Fibroblast of lung (primary cell): ENCODE measurements at regions not wholly inside any gene's neighbourhood (a gene's known extent, or its start where the extent isn't known, plus 50 kb on each side); places are given as distances from the start of the nearest gene placed in this dataset.

Experiments
- DNase-seq, 2 donors: peaks; one replicate each; pipeline versions ENCODE4 v3.0.0 to v3.0.0-alpha.2; 2010; ENCODE audit warnings: low read depth in 2 of 2
- H2AFZ ChIP-seq: 2 replicates; pipeline ENCODE4 v1.5.1; 2012; ENCODE audit warnings: low read length, control low read depth, inconsistent platforms
- H3K27ac ChIP-seq: 2 replicates; pipeline ENCODE4 v1.5.1; 2011; ENCODE audit warnings: low read length, control low read depth; ENCODE audit not compliant: insufficient read depth
- H3K27me3 ChIP-seq: 2 replicates; pipeline ENCODE4 v1.5.1; 2011; ENCODE audit warnings: mild to moderate bottlenecking, low read length; ENCODE audit not compliant: control insufficient read depth, insufficient read depth
- H3K36me3 ChIP-seq: 2 replicates; pipeline ENCODE4 v1.5.1; 2011; ENCODE audit warnings: low read length; ENCODE audit not compliant: control insufficient read depth, insufficient read depth
- H3K4me1 ChIP-seq: 2 replicates; pipeline ENCODE4 v1.5.1; 2011; ENCODE audit warnings: low read length; ENCODE audit not compliant: control insufficient read depth, insufficient read depth; ENCODE audit errors: extremely low read depth
- H3K4me2 ChIP-seq: 2 replicates; pipeline ENCODE4 v1.5.1; 2011; ENCODE audit warnings: low read length, control low read depth; ENCODE audit not compliant: insufficient read depth; ENCODE audit errors: extremely low read depth
- H3K4me3 ChIP-seq, 4 experiments: fragments of 200-600 bp in 1 of 4; sonication (generic) in 1 of 4; replicated peaks in 1 of 4; 2 replicates each; pipeline ENCODE4 v1.5.1; 2011 to 2016; ENCODE audit warnings: low read length in 4 of 4, low read depth in 3 of 4, mild to moderate bottlenecking in 3 of 4, control low read depth in 2 of 4, inconsistent platforms in 1 of 4, mixed read lengths in 1 of 4; ENCODE audit not compliant: insufficient read depth in 1 of 4; ENCODE audit errors: control extremely low read depth in 1 of 4
- H3K79me2 ChIP-seq: 2 replicates; pipeline ENCODE4 v1.5.1; 2012; ENCODE audit warnings: mild to moderate bottlenecking, low read length, inconsistent platforms; ENCODE audit not compliant: control insufficient read depth, insufficient read depth
- H3K9ac ChIP-seq: 2 replicates; pipeline ENCODE4 v1.5.1; 2011; ENCODE audit warnings: mild to moderate bottlenecking, low read length, control low read depth; ENCODE audit not compliant: insufficient read depth
- H3K9me3 ChIP-seq: 2 replicates; pipeline ENCODE4 v1.5.1; 2012; ENCODE audit warnings: low read depth, low read length; ENCODE audit not compliant: control insufficient read depth, insufficient read depth
- H4K20me1 ChIP-seq: 2 replicates; pipeline ENCODE4 v1.5.1; 2011; ENCODE audit warnings: low read length; ENCODE audit not compliant: control insufficient read depth, insufficient read depth; ENCODE audit errors: extremely low read depth
- CTCF ChIP-seq, 2 donors: IDR thresholded peaks in 1 of 2; conservative IDR thresholded peaks in 1 of 2; 1 replicate in 1 of 2; 2 replicates in 1 of 2; pipeline ENCODE4 v1.5.1; 2011 to 2012; ENCODE audit warnings: low read length in 2 of 2, control low read depth in 1 of 2, inconsistent platforms in 1 of 2, low read depth in 1 of 2, mild to moderate bottlenecking in 1 of 2
- EZH2 ChIP-seq: IDR thresholded peaks from 2 replicates; pipeline ENCODE4 v1.5.1; 2012; ENCODE audit warnings: low read length, control low read depth, mild to moderate bottlenecking; ENCODE audit errors: missing control alignments

GRCh38 chr13:90954605-90955195 is 392.8 kb upstream of the MIR17HG start:
- H2AFZ ChIP-seq = no peak overlapping the region
- no peak overlapping the region for H3K27ac ChIP-seq
- no peaks in the 10 kb centered on the region for H3K27me3 ChIP-seq
- no peak overlapping the region for H3K4me2 ChIP-seq
- no peaks in the 10 kb centered on the region for H3K4me1 ChIP-seq
- no peaks in the 10 kb centered on the region for H3K9me3 ChIP-seq
- TF ChIP-seq EZH2 = no peak
- H3K9ac ChIP-seq = no peak overlapping the region
- H3K36me3 ChIP-seq = no peaks in the 10 kb centered on the region
- no peak for DNase-seq
- no peaks in the 10 kb centered on the region for H4K20me1 ChIP-seq
- H3K4me3 ChIP-seq = no peak overlapping the region
- H3K79me2 ChIP-seq = no peaks in the 10 kb centered on the region

GRCh38 chr13:90956031-90956430 is 391.5 kb upstream of the MIR17HG start:
- Histone ChIP-seq H3K9me3 (no peaks in the 10 kb centered on the region), H3K4me2 (no peak overlapping the region), H4K20me1 (no peaks in the 10 kb centered on the region), H3K27me3 (no peaks in the 10 kb centered on the region), H3K36me3 (no peaks in the 10 kb centered on the region), H3K9ac (no peak overlapping the region), H3K4me1 (no peaks in the 10 kb centered on the region), H3K27ac (no peak overlapping the region), H3K4me3 (no peak overlapping the region), H2AFZ (no peak overlapping the region), H3K79me2 (no peaks in the 10 kb centered on the region)
- DNase-seq = no peak
- TF ChIP-seq CTCF (conservative IDR thresholded peaks at IDR 0.05 in 1 of 2, IDR thresholded peaks at IDR 0.05 in 1 of 2; ENCODE audit: low read depth in 1 of 2, low read length in 2 of 2) (no peak), EZH2 (no peak)

GRCh38 chr13:90958866-90959265 is 388.6 kb upstream of the MIR17HG start:
- Histone ChIP-seq H3K9ac (no peak overlapping the region), H3K4me2 (no peak overlapping the region)
- DNase-seq = no peak

More at GRCh38 chr13:90958866-90959265, 388.6 kb upstream of the MIR17HG start:
- no peaks in the 10 kb centered on the region for H3K27me3 ChIP-seq
- H3K27ac ChIP-seq = no peak overlapping the region
- no peaks in the 10 kb centered on the region for H4K20me1 ChIP-seq
- H3K4me3 ChIP-seq = no peak overlapping the region
- H3K4me1 ChIP-seq = no peaks in the 10 kb centered on the region
- no peak for TF ChIP-seq CTCF (conservative IDR thresholded peaks at IDR 0.05 in 1 of 2, IDR thresholded peaks at IDR 0.05 in 1 of 2; ENCODE audit: low read depth in 1 of 2, low read length in 2 of 2)
- TF ChIP-seq EZH2 = no peak
- no peaks in the 10 kb centered on the region for H3K36me3 ChIP-seq
- H2AFZ ChIP-seq = no peak overlapping the region
- no peaks in the 10 kb centered on the region for H3K9me3 ChIP-seq
- no peaks in the 10 kb centered on the region for H3K79me2 ChIP-seq
